ENCODE measurements at regions not wholly inside any gene's neighbourhood (a gene's known extent, or its start where the extent isn't known, plus 50 kb on each side); places are given as distances from the start of the nearest gene placed in this dataset.

GRCh38 chr6:1057490-1058135 lies 254.3 kb upstream of the FOXQ1 start:
- Histone ChIP-seq H3K27ac (ENCODE audit: low read length) (no peak overlapping the region), H3K4me1 (ENCODE audit: low read length) (no peaks in the 10 kb centered on the region)

GRCh38 chr6:1055015-1055921 lies 256.6 kb upstream of the FOXQ1 start:
- no peak for TF ChIP-seq EZH2phosphoT487 (IDR thresholded peaks at IDR 0.05; ENCODE audit: low read length)
- no peak for TF ChIP-seq CTCF (IDR thresholded peaks at IDR 0.05; ENCODE audit: low read length)
- Histone ChIP-seq H3K9me3 (replicated peaks; ENCODE audit: insufficient read depth, low read length) (no peaks in the 10 kb centered on the region), H2AFZ (ENCODE audit: low read length) (no peak overlapping the region), H3K27me3 (replicated peaks; ENCODE audit: insufficient read depth, low read length) (no peaks in the 10 kb centered on the region), H3K79me2 (ENCODE audit: low read length) (no peaks in the 10 kb centered on the region), H3K27ac (ENCODE audit: low read length) (no peak overlapping the region), H3K4me1 (ENCODE audit: low read length) (no peaks in the 10 kb centered on the region), H3K9me2 (replicated peaks; ENCODE audit: insufficient read depth, low read length) (no peaks in the 10 kb centered on the region), H3K4me2 (ENCODE audit: low read depth, low read length) (no peak overlapping the region), H4K20me1 (ENCODE audit: insufficient read depth, low read length) (no peaks in the 10 kb centered on the region), H3K36me3 (replicated peaks; ENCODE audit: insufficient read depth, low read length) (no peaks in the 10 kb centered on the region), H3F3A (ENCODE audit: insufficient read depth, low read length) (no peaks in the 10 kb centered on the region), H3K9ac (ENCODE audit: low read length) (no peak overlapping the region), H3K4me3 (ENCODE audit: low read length) (no peak overlapping the region)
- no peak for DNase-seq

More at GRCh38 chr6:1057490-1058135, 254.3 kb upstream of the FOXQ1 start:
- H3F3A ChIP-seq (ENCODE audit: insufficient read depth, low read length), result no peaks in the 10 kb centered on the region
- H3K27me3 ChIP-seq (replicated peaks; ENCODE audit: insufficient read depth, low read length), result no peaks in the 10 kb centered on the region
- no peak overlapping the region for H3K9ac ChIP-seq (ENCODE audit: low read length)
- no peaks in the 10 kb centered on the region for H3K9me3 ChIP-seq (replicated peaks; ENCODE audit: insufficient read depth, low read length)
- no peaks in the 10 kb centered on the region for H3K36me3 ChIP-seq (replicated peaks; ENCODE audit: insufficient read depth, low read length)
- no peaks in the 10 kb centered on the region for H4K20me1 ChIP-seq (ENCODE audit: insufficient read depth, low read length)
- TF ChIP-seq EZH2phosphoT487 (IDR thresholded peaks at IDR 0.05; ENCODE audit: low read length) (no peak), EZH2 (optimal IDR thresholded peaks at IDR 0.05; ENCODE audit: low read depth, low read length) (no peak), CTCF (IDR thresholded peaks at IDR 0.05; ENCODE audit: low read length) (no peak)
- H2AFZ ChIP-seq (ENCODE audit: low read length), result no peak overlapping the region
- no peaks in the 10 kb centered on the region for H3K79me2 ChIP-seq (ENCODE audit: low read length)
- no peaks in the 10 kb centered on the region for H3K9me2 ChIP-seq (replicated peaks; ENCODE audit: insufficient read depth, low read length)
- H3K4me3 ChIP-seq (ENCODE audit: low read length), result no peak overlapping the region
- H3K4me2 ChIP-seq (ENCODE audit: low read depth, low read length), result no peak overlapping the region
- no peak for DNase-seq

GRCh38 chr6:1054653-1055014 lies 257.3 kb upstream of the FOXQ1 start:
- Histone ChIP-seq H3K27ac (ENCODE audit: low read length) (no peak overlapping the region), H3K4me1 (ENCODE audit: low read length) (no peaks in the 10 kb centered on the region), H3K9me2 (replicated peaks; ENCODE audit: insufficient read depth, low read length) (no peaks in the 10 kb centered on the region), H3K4me2 (ENCODE audit: low read depth, low read length) (no peak overlapping the region), H3K36me3 (replicated peaks; ENCODE audit: insufficient read depth, low read length) (no peaks in the 10 kb centered on the region), H2AFZ (ENCODE audit: low read length) (no peak overlapping the region), H3K4me3 (ENCODE audit: low read length) (no peak overlapping the region), H3K9ac (ENCODE audit: low read length) (no peak overlapping the region), H3K27me3 (replicated peaks; ENCODE audit: insufficient read depth, low read length) (no peaks in the 10 kb centered on the region), H3F3A (ENCODE audit: insufficient read depth, low read length) (no peaks in the 10 kb centered on the region), H4K20me1 (ENCODE audit: insufficient read depth, low read length) (no peaks in the 10 kb centered on the region), H3K79me2 (ENCODE audit: low read length) (no peaks in the 10 kb centered on the region), H3K9me3 (replicated peaks; ENCODE audit: insufficient read depth, low read length) (no peaks in the 10 kb centered on the region)
- no peak for DNase-seq
- TF ChIP-seq EZH2 (optimal IDR thresholded peaks at IDR 0.05; ENCODE audit: low read depth, low read length) (no peak), EZH2phosphoT487 (IDR thresholded peaks at IDR 0.05; ENCODE audit: low read length) (no peak), CTCF (IDR thresholded peaks at IDR 0.05; ENCODE audit: low read length) (no peak)

Data from MM.1S (cell line).